Ammon's horn (tissue), 1 donor: ENCODE measurements at regions not wholly inside any gene's neighbourhood (a gene's known extent, or its start where the extent isn't known, plus 50 kb on each side); places are given as distances from the start of the nearest gene placed in this dataset.

ENCODE experiments used
- DNase-seq: peaks from one replicate; pipeline ENCODE4 v3.0.0-alpha.2; 2016; ENCODE audit warnings: low spot score

DNA sequence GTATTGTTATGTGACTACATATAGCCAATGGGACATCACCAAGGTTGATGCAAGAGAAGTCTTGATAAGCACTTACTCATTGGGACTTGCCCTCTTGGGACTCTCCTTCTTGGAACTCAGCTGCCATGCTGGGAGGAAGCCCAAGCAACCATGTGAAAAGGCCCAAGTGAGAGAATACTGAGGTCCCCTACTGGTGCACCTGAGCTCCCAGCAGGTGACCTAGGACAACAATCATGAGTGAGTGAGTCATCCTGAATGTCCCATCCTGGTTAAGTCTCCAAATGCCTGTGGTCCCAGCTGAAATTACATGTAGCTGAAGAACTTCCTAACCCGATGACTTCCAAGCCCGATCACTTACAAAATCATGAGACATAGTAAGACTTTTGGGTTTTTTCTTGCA lies 260.7 kb downstream of the ICE1 start:
- no peak for DNase-seq

DNA sequence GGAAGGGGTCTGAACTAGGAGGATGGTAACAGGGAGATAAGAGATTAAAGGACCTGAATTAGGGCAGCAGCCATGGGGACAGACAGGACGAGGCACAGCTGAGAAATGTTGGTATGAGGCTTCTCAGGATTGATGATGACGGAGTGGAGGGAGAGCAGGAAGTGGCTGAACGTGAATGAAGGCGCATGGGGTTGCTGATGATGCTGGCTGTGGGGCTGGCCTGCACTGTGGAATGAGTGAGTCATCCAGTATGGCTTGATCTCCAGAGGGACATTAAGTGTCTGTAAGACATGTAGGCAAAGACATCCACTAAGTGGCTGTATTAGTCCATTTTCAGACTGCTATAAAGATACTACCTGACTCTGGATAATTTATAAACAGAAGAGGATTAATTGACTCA lies 256.4 kb downstream of the ICE1 start:
- DNase-seq = no peak

GRCh38 chr5:5677738-5678137 lies 255.3 kb downstream of the ICE1 start:
- DNase-seq = no peak

GRCh38 chr5:5676218-5676617 lies 253.7 kb downstream of the ICE1 start:
- DNase-seq = no peak

- no peak for DNase-seq
Observed at GRCh38 chr5:5675511-5675910, 253.0 kb downstream of the ICE1 start.

GRCh38 chr5:5671823-5672222 lies 249.3 kb downstream of the ICE1 start:
- DNase-seq = no peak

- no peak for DNase-seq
Observed at GRCh38 chr5:5667136-5667554, 244.7 kb downstream of the ICE1 start.

GRCh38 chr5:5666369-5666768 lies 243.9 kb downstream of the ICE1 start:
- no peak for DNase-seq

DNA sequence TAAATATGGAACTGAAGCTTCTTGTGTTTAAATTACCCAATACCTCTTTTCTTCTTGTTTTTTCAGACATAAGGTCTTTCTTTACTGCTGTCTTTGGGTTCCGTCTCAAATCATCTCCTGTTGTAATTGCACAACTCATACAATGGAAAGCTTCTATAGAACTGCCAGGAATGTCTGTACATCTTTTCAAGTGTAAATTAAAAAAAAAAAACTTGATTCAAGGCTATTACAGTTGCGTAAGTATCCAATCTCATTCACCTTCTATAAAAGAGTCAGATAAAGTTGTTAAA lies 243.5 kb downstream of the ICE1 start:
- DNase-seq = no peak

- DNase-seq = no peak
Observed at GRCh38 chr5:5665225-5666075, 243.0 kb downstream of the ICE1 start.

DNA sequence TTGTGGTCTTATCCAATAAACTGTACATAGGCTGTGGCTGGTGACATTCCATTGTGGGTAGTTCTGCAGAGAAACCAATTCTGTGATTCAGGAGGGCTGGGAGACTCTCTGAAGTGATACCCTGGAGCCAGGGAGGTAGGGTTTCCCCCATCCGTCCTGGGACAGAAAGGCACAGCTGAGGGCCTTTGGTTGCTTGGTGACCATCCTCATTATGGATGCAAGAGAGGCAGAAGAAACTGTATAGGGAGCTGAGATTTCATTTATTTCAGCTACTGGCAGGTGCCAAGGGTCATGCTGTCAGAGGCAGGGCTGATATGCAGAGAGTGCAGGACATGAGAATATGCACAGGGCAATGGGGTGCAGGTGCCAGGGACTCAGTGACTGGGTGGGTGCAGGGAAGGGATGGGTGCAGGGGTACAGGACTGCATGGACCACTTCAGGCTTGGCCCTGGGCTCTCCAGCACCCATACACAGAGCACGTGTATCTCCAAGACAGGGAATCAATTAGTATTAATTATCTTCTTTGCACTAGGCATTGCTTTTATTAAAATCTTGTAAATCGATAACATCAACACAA lies 236.5 kb downstream of the ICE1 start:
- DNase-seq = no peak

DNA sequence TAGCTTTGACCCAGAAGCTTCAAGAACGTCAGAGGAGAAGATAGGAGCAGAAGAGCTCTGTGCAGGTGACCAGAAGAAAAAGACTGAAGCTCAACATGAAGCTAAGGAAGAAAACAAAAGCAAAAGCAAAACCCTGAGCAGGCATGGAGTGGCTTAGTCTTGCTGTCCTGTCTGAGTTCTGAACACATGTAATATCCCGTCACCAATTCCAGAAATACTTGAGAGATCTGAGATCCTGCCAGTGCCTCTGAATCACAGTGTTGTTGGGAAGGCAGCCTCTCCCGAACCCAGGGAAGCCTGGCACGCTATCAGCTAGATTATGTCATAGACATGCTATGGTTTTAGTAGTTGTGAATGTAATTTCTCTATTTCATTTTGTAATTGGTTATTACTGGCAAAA lies 235.7 kb downstream of the ICE1 start:
- peak; percentile 77 for DNase-seq

DNA sequence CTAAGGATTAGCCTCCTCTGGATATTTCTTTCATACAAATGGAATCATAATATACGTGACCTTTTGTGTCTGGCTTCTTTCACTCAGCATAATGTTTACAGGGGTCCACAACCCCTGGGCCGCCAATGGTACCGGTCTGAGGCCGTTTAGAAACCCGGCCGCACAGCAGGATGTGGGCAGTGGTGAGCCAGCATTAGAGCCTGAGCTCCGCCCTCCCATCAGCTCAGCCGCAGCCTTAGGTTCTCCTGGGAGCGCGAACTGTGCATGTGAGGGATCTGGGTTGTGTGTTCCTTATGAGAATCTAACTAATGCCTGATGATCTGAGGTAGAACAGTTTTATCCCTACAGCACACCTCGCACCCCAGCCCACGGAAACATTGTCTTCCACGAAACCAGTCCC lies 229.7 kb downstream of the ICE1 start:
- DNase-seq = no peak

GRCh38 chr5:5650949-5651348 lies 228.5 kb downstream of the ICE1 start:
- DNase-seq = no peak

- no peak for DNase-seq
Observed at GRCh38 chr5:5650242-5650641, 227.8 kb downstream of the ICE1 start.

- no peak for DNase-seq
Observed at GRCh38 chr5:5649641-5650040, 227.2 kb downstream of the ICE1 start.

DNA sequence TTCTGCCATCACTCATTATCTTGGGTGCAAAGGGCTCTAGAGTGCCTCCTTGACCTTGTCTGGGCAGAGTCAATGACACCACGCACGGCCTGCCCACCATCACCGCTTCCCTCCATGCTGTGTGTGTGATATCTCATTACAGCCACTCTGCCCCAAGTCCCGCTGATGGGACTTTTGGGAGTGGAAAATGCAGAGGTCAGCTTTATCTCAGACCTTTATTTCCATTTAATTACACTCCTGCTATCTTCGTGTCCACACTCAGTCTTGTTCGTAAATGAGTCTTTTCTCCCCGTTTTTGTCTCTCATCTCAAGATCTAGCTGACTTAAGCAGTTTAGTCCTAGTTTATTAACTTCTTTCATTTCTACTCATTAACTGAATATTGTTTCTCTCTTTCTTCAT lies 226.2 kb downstream of the ICE1 start:
- no peak for DNase-seq

DNA sequence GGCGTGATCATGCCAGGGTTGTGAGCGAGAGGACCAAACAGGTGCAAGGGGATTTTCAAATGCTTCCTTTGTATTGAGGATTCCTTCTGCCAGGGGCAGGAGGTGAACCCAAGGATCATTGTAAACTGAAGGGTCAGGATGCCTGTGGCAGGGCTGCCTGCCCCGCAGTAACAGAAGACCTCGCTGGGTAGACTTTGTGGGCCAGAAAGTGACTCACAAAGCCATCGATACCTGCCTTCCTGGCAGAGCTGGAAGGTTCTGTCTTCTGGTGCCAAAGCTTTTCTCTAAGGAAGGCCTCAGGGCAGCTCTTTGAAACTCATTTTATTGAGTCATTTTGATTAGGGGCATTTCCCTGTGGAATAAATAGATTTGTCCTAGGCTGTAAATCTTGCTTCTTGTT lies 223.4 kb downstream of the ICE1 start:
- DNase-seq = no peak

- no peak for DNase-seq
Observed at GRCh38 chr5:5645198-5645597, 222.7 kb downstream of the ICE1 start.

GRCh38 chr5:5644249-5644648 lies 221.8 kb downstream of the ICE1 start:
- no peak for DNase-seq

DNA sequence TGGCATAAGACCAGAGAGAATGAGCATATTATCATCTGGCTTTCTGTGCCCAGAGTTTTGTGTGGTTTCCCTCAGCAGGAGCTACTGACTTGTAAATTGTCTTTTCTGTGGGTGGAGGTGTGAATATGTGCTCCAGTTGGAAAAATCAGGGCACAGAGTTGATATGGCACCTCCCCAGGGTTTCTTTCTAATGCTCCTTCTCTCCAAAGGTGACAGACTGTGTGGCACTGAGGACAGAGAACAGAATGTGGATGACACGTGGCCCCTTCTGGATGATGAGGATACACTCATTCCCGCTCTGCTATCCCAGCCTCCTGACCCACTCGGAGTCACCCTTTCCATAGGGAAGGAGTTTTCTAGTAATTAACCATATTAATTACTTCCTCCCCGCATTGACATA lies 221.0 kb downstream of the ICE1 start:
- DNase-seq = no peak

- DNase-seq = no peak
Observed at GRCh38 chr5:5638211-5638610, 215.7 kb downstream of the ICE1 start.

DNA sequence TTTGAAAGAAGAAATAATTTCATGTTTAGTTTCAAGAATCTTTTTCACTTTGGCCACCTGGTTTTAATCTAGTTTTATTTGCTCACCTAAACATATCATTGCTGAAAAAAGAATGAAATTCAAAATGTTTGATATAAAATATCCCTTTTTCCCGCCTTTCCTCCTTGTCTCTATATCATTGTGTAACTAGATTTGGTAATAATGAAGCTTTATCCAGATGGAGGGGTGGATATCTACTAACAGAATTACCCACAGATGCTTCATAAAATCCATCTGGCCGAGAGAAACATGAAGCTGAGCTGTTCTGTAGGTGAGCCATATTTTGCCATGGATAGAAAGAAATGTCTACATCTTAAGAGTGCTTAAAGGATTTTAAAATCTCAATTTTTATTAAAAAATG lies 214.7 kb downstream of the ICE1 start:
- no peak for DNase-seq

GRCh38 chr5:5634817-5635216 lies 212.3 kb downstream of the ICE1 start:
- peak; percentile 52 for DNase-seq
